Stimulated activated CD8-positive, alpha-beta memory T cell treated with anti-CD3 and anti-CD28 coated beads, Interleukin-12 subunit alpha, Interleukin-12 subunit beta, amount 100 ng/mL, for 4 hours (primary cell): ENCODE measurements at regions not wholly inside any gene's neighbourhood (a gene's known extent, or its start where the extent isn't known, plus 50 kb on each side); places are given as distances from the start of the nearest gene placed in this dataset.

Experiments used
- DNase-seq: peaks from one replicate; pipeline ENCODE4 v3.0.0-alpha.2; 2020; ENCODE audit warnings: low read depth

GRCh38 chr2:2691419-2691818 lies 360.3 kb upstream of the MYT1L start:
- DNase-seq, result no peak

- DNase-seq, result no peak
These were observed 359.9 kb upstream of the MYT1L start for GRCh38 chr2:2690985-2691384.

GRCh38 chr2:2689306-2689705 lies 358.2 kb upstream of the MYT1L start:
- no peak for DNase-seq

- no peak for DNase-seq
These were observed 357.2 kb upstream of the MYT1L start for GRCh38 chr2:2688254-2688653.

- DNase-seq, result no peak
These were observed 356.7 kb upstream of the MYT1L start for GRCh38 chr2:2687745-2688144.

- DNase-seq, result no peak
These were observed 355.1 kb upstream of the MYT1L start for GRCh38 chr2:2686222-2686621.

GRCh38 chr2:2683606-2684224 lies 352.6 kb upstream of the MYT1L start:
- no peak for DNase-seq

- DNase-seq, result no peak
These were observed 351.7 kb upstream of the MYT1L start for GRCh38 chr2:2682700-2683342.

GRCh38 chr2:2681711-2682251 lies 350.7 kb upstream of the MYT1L start:
- DNase-seq, result no peak

- no peak for DNase-seq
These were observed 350.0 kb upstream of the MYT1L start for GRCh38 chr2:2681085-2681484.

GRCh38 chr2:2674831-2675230 lies 343.8 kb upstream of the MYT1L start:
- DNase-seq, result no peak

- DNase-seq, result no peak
These were observed 342.3 kb upstream of the MYT1L start for GRCh38 chr2:2673406-2673805.

GRCh38 chr2:2672249-2672648 lies 341.2 kb upstream of the MYT1L start:
- DNase-seq, result no peak

- no peak for DNase-seq
These were observed 340.8 kb upstream of the MYT1L start for GRCh38 chr2:2671826-2672225.

GRCh38 chr2:2669316-2669715 lies 338.2 kb upstream of the MYT1L start:
- no peak for DNase-seq

GRCh38 chr2:2668681-2669265 lies 337.7 kb upstream of the MYT1L start:
- DNase-seq, result no peak

GRCh38 chr2:2667690-2668089 lies 336.6 kb upstream of the MYT1L start:
- DNase-seq, result no peak

- no peak for DNase-seq
These were observed 334.7 kb upstream of the MYT1L start for GRCh38 chr2:2665834-2666133.

GRCh38 chr2:2664989-2665833 lies 334.1 kb upstream of the MYT1L start:
- DNase-seq, result no peak

- no peak for DNase-seq
These were observed 332.4 kb upstream of the MYT1L start for GRCh38 chr2:2663401-2664036.

GRCh38 chr2:2662847-2663356 lies 331.8 kb upstream of the MYT1L start:
- no peak for DNase-seq
